ENCODE measurements at regions not wholly inside any gene's neighbourhood (a gene's known extent, or its start where the extent isn't known, plus 50 kb on each side); places are given as distances from the start of the nearest gene placed in this dataset.

GRCh38 chr18:11305507-11305906, 156.1 kb upstream of the PIEZO2 start:
- TF ChIP-seq POLR2A (IDR thresholded peaks at IDR 0.05) (no peak), CTCF (IDR thresholded peaks at IDR 0.05) (no peak)

Data from ovary (tissue), 3 donors.